Body of pancreas (tissue), 4 donors: ENCODE measurements at regions not wholly inside any gene's neighbourhood (a gene's known extent, or its start where the extent isn't known, plus 50 kb on each side); places are given as distances from the start of the nearest gene placed in this dataset.

Source experiments
- CTCF ChIP-seq, 7 experiments: fragments of 450-650 bp in 4 of 7; fragments of 200-600 bp in 3 of 7; sonication (generic) in 3 of 7; IDR thresholded peaks; one replicate each; pipeline ENCODE4 v1.5.1; 2016 to 2019; ENCODE audit warnings: antibody characterized with exemption in 7 of 7
- POLR2A ChIP-seq, 3 donors: fragments of 450-650 bp; IDR thresholded peaks; one replicate each; pipeline ENCODE4 v1.6.1; 2016; ENCODE audit warnings: antibody characterized with exemption in 3 of 3, mild to moderate bottlenecking in 2 of 3

- TF ChIP-seq POLR2A (IDR thresholded peaks at IDR 0.05), result no peak
- TF ChIP-seq CTCF (IDR thresholded peaks at IDR 0.05), result no peak
These were observed 154.4 kb upstream of the GRAMD2B start for GRCh38 chr5:126268697-126269315.
